GM13976 (cell line): ENCODE measurements at regions not wholly inside any gene's neighbourhood (a gene's known extent, or its start where the extent isn't known, plus 50 kb on each side); places are given as distances from the start of the nearest gene placed in this dataset.

ENCODE experiments used
- DNase-seq: peaks from one replicate; pipeline ENCODE4 v3.0.0; 2012; ENCODE audit warnings: low spot score
- CTCF ChIP-seq: IDR thresholded peaks from 2 replicates; pipeline ENCODE4 v1.5.1; 2012; ENCODE audit warnings: borderline replicate concordance, mild to moderate bottlenecking; ENCODE audit not compliant: insufficient read depth; ENCODE audit errors: extremely low read depth, missing control alignments, control extremely low read depth
- in situ Hi-C: fragments of 300-500 bp; cut with MboI; formaldehyde crosslinking; loops from one replicate; pipeline ENCODE4 v1.12.0; 2022; ENCODE audit warnings: low sequenced_read_pairs, mixed read lengths, inconsistent platforms; ENCODE audit not compliant: unreplicated experiment

- TF ChIP-seq CTCF = no peak
- no peak for DNase-seq
- in situ Hi-C loops = no loop called here
Observed at GRCh38 chr4:45770958-45771357, 352.9 kb downstream of the GABRG1 start.

GRCh38 chr4:45765521-45765920, 358.3 kb downstream of the GABRG1 start:
- in situ Hi-C loops = no loop called here
- no peak for TF ChIP-seq CTCF
- no peak for DNase-seq

- DNase-seq = no peak
- TF ChIP-seq CTCF = no peak
- in situ Hi-C loops = no loop called here
Observed at GRCh38 chr4:45751877-45752530, 371.9 kb downstream of the GABRG1 start.

GRCh38 chr4:45750721-45751120, 373.1 kb downstream of the GABRG1 start:
- no peak for TF ChIP-seq CTCF
- DNase-seq = no peak
- in situ Hi-C loops = no loop called here

GRCh38 chr4:45745741-45746140, 378.1 kb downstream of the GABRG1 start:
- no peak for DNase-seq
- in situ Hi-C loops = no loop called here
- TF ChIP-seq CTCF = no peak

- DNase-seq = no peak
- in situ Hi-C loops = no loop called here
- TF ChIP-seq CTCF = no peak
Observed at GRCh38 chr4:45741897-45742296, 382.0 kb downstream of the GABRG1 start.

- DNase-seq = no peak
- in situ Hi-C loops = no loop called here
- TF ChIP-seq CTCF = no peak
Observed at GRCh38 chr4:45732161-45732560, 391.7 kb downstream of the GABRG1 start.
